ENCODE measurements at regions not wholly inside any gene's neighbourhood (a gene's known extent, or its start where the extent isn't known, plus 50 kb on each side); places are given as distances from the start of the nearest gene placed in this dataset.

GRCh38 chr2:140011287-140011686 is 1231.1 kb upstream of the NXPH2 start:
- H3K4me3 ChIP-seq (ENCODE audit: low read depth, low read length): no peak overlapping the region
- no peaks in the 10 kb centered on the region for H3K27me3 ChIP-seq (ENCODE audit: control insufficient read depth, insufficient read depth, low read length)
- peaks cover 17% of the 10 kb centered on the region for H3K9me3 ChIP-seq (ENCODE audit: control insufficient read depth, insufficient read depth, low read length)
- H3K27ac ChIP-seq (ENCODE audit: low read depth, low read length): no peak overlapping the region
- ChIA-PET CTCF (no interaction called here), POLR2A (no interaction called here)
- no peak for DNase-seq (ENCODE audit: low read depth, low spot score)
- TF ChIP-seq CTCF (IDR thresholded peaks at IDR 0.05; ENCODE audit: low read depth, low read length): no peak

GRCh38 chr2:140002110-140002509 is 1221.9 kb upstream of the NXPH2 start:
- DNase-seq (ENCODE audit: low read depth, low spot score): no peak

GRCh38 chr2:139992711-139993345 is 1212.6 kb upstream of the NXPH2 start:
- ChIA-PET POLR2A (no interaction called here), CTCF (no interaction called here)
- H3K9me3 ChIP-seq (ENCODE audit: control insufficient read depth, insufficient read depth, low read length): peaks cover 29% of the 10 kb centered on the region
- no peak for TF ChIP-seq CTCF (IDR thresholded peaks at IDR 0.05; ENCODE audit: low read depth, low read length)
- no peak for DNase-seq (ENCODE audit: low read depth, low spot score)
- no peak overlapping the region for H3K27ac ChIP-seq (ENCODE audit: low read depth, low read length)
- no peaks in the 10 kb centered on the region for H3K27me3 ChIP-seq (ENCODE audit: control insufficient read depth, insufficient read depth, low read length)
- no peak overlapping the region for H3K4me3 ChIP-seq (ENCODE audit: low read depth, low read length)

More at GRCh38 chr2:140002110-140002509, 1221.9 kb upstream of the NXPH2 start:
- no peak overlapping the region for H3K4me3 ChIP-seq (ENCODE audit: low read depth, low read length)
- no peak overlapping the region for H3K27ac ChIP-seq (ENCODE audit: low read depth, low read length)
- H3K27me3 ChIP-seq (ENCODE audit: control insufficient read depth, insufficient read depth, low read length): no peaks in the 10 kb centered on the region
- POLR2A ChIA-PET: no interaction called here
- CTCF ChIA-PET: no interaction called here
- no peak for TF ChIP-seq CTCF (IDR thresholded peaks at IDR 0.05; ENCODE audit: low read depth, low read length)
- no peaks in the 10 kb centered on the region for H3K9me3 ChIP-seq (ENCODE audit: control insufficient read depth, insufficient read depth, low read length)

GRCh38 chr2:139992078-139992477 is 1211.9 kb upstream of the NXPH2 start:
- TF ChIP-seq CTCF (IDR thresholded peaks at IDR 0.05; ENCODE audit: low read depth, low read length): no peak
- Histone ChIP-seq H3K27ac (ENCODE audit: low read depth, low read length) (no peak overlapping the region), H3K9me3 (ENCODE audit: control insufficient read depth, insufficient read depth, low read length) (peaks cover 29% of the 10 kb centered on the region), H3K27me3 (ENCODE audit: control insufficient read depth, insufficient read depth, low read length) (no peaks in the 10 kb centered on the region), H3K4me3 (ENCODE audit: low read depth, low read length) (no peak overlapping the region)
- ChIA-PET CTCF (no interaction called here), POLR2A (no interaction called here)
- DNase-seq (ENCODE audit: low read depth, low spot score): no peak

GRCh38 chr2:139990646-139991335 is 1210.6 kb upstream of the NXPH2 start:
- Histone ChIP-seq H3K27me3 (ENCODE audit: control insufficient read depth, insufficient read depth, low read length) (no peaks in the 10 kb centered on the region), H3K9me3 (ENCODE audit: control insufficient read depth, insufficient read depth, low read length) (peaks cover 29% of the 10 kb centered on the region), H3K27ac (ENCODE audit: low read depth, low read length) (no peak overlapping the region), H3K4me3 (ENCODE audit: low read depth, low read length) (no peak overlapping the region)
- no peak for TF ChIP-seq CTCF (IDR thresholded peaks at IDR 0.05; ENCODE audit: low read depth, low read length)
- CTCF ChIA-PET: no interaction called here
- POLR2A ChIA-PET: no interaction called here
- no peak for DNase-seq (ENCODE audit: low read depth, low spot score)
